HCT116 (cell line): ENCODE measurements at regions not wholly inside any gene's neighbourhood (a gene's known extent, or its start where the extent isn't known, plus 50 kb on each side); places are given as distances from the start of the nearest gene placed in this dataset.

ENCODE experiments used
- ATAC-seq: fragments of 200-7000 bp; cut with Tn5 transposase; 2 replicates; pipeline ENCODE4 v1.9.1; 2020; ENCODE audit warnings: mild to moderate bottlenecking, moderate library complexity
- BruUV-seq: library from RNA; stranded (reverse); fragments of 400-500 nt; replicated peaks from 2 replicates; lab custom pipeline; 2021; lab: Mats Ljungman, UMichigan
- CTCF ChIA-PET: fragments of 300-600 bp; sonication (Branson Sonifier 250); formaldehyde crosslinking; loops from one replicate; lab custom pipeline; 2021; ENCODE audit warnings: antibody characterized with exemption; lab: Charles Lee
- POLR2A ChIA-PET: fragments of 300-600, 350-600 bp; sonication (Branson Sonifier 250); formaldehyde crosslinking; loops from one replicate; lab custom pipeline; 2021; ENCODE audit warnings: antibody characterized with exemption; lab: Charles Lee
- RAD21 ChIA-PET, 2 experiments: fragments of 300-600 bp; sonication (Branson Sonifier 250); formaldehyde crosslinking; loops; one replicate each; lab custom pipeline; 2023; ENCODE audit warnings: low total read pairs in 2 of 2; ENCODE audit not compliant: uncharacterized antibody in 2 of 2, unreplicated experiment in 2 of 2, low non-redundant PET in 1 of 2; lab: Charles Lee
- DNase-seq: peaks from one replicate; pipeline ENCODE4 v3.0.0-alpha.2; 2010; ENCODE audit warnings: low read depth, low spot score
- H2AFZ ChIP-seq: fragments of 200-600 bp; shearing (Covaris generic), sonication (generic); 2 replicates; pipeline ENCODE4 v1.6.1; 2017; ENCODE audit warnings: low read depth, mixed run types, mixed read lengths, antibody characterized with exemption, low read length; ENCODE audit not compliant: poor library complexity, severe bottlenecking
- H3K27ac ChIP-seq: 2 replicates; pipeline ENCODE4 v1.5.1; 2012; ENCODE audit warnings: low read depth, low read length
- H3K27me3 ChIP-seq: fragments of 200-600 bp; sonication (generic); 2 replicates; pipeline ENCODE4 v1.6.1; 2016; ENCODE audit warnings: mixed run types, low read length, mixed read lengths; ENCODE audit not compliant: insufficient read depth
- H3K36me3 ChIP-seq, 2 experiments: fragments of 200-500 bp in 1 of 2; fragments of 200-600 bp in 1 of 2; sonication (Bioruptor generic) in 1 of 2; sonication (generic) in 1 of 2; 2 replicates each; pipeline versions ENCODE4 v1.5.1 to v1.6.1; 2014 to 2016; ENCODE audit warnings: low read length in 2 of 2, inconsistent platforms in 1 of 2, mixed read lengths in 1 of 2, mixed run types in 1 of 2; ENCODE audit not compliant: insufficient read depth in 2 of 2, control insufficient read depth in 1 of 2
- H3K4me1 ChIP-seq, 2 experiments: fragments of 200-600 bp in 1 of 2; sonication (generic) in 1 of 2; 2 replicates each; pipeline versions ENCODE4 v1.5.1 to v1.6.1; 2012 to 2017; ENCODE audit warnings: low read length in 2 of 2, inconsistent platforms in 1 of 2, mild to moderate bottlenecking in 1 of 2, mixed read lengths in 1 of 2, mixed run types in 1 of 2, moderate library complexity in 1 of 2; ENCODE audit not compliant: insufficient read depth in 2 of 2, control insufficient read depth in 1 of 2
- H3K4me2 ChIP-seq: fragments of 200-600 bp; sonication (generic); 2 replicates; pipeline ENCODE4 v1.6.1; 2017; ENCODE audit warnings: mixed run types, low read length, mixed read lengths
- H3K4me3 ChIP-seq, 2 experiments: fragments of 200-600 bp in 1 of 2; sonication (generic) in 1 of 2; replicated peaks in 1 of 2; 2 replicates each; pipeline ENCODE4 v1.5.1; 2011 to 2016; ENCODE audit warnings: low read length in 2 of 2, control low read depth in 1 of 2, low read depth in 1 of 2, mild to moderate bottlenecking in 1 of 2, mixed read lengths in 1 of 2, mixed run types in 1 of 2
- H3K79me2 ChIP-seq: fragments of 200-600 bp; sonication (generic); 2 replicates; pipeline ENCODE4 v1.6.1; 2017; ENCODE audit warnings: mild to moderate bottlenecking, mixed run types, low read length, moderate library complexity, mixed read lengths; ENCODE audit not compliant: insufficient read depth
- H3K9ac ChIP-seq: fragments of 200-600 bp; sonication (generic); 2 replicates; pipeline ENCODE4 v1.6.1; 2016; ENCODE audit warnings: low read length, mixed read lengths
- H3K9me2 ChIP-seq: fragments of 200-600 bp; sonication (generic), shearing (Covaris generic); 2 replicates; pipeline ENCODE4 v1.6.1; 2017; ENCODE audit warnings: mixed run types, mild to moderate bottlenecking, moderate library complexity; ENCODE audit not compliant: insufficient read depth
- H3K9me3 ChIP-seq, 2 experiments: fragments of 200-500 bp in 1 of 2; fragments of 200-600 bp in 1 of 2; sonication (Bioruptor generic) in 1 of 2; sonication (generic) in 1 of 2; 2 replicates each; pipeline ENCODE4 v1.6.1; 2014 to 2017; ENCODE audit warnings: low read length in 2 of 2, mixed read lengths in 2 of 2, inconsistent platforms in 1 of 2, low read depth in 1 of 2, mild to moderate bottlenecking in 1 of 2, mixed run types in 1 of 2, moderate library complexity in 1 of 2; ENCODE audit not compliant: control insufficient read depth in 1 of 2, insufficient read depth in 1 of 2
- H4K20me1 ChIP-seq: fragments of 200-600 bp; sonication (generic), shearing (Covaris generic); 2 replicates; pipeline ENCODE4 v1.6.1; 2017; ENCODE audit warnings: mixed run types, mild to moderate bottlenecking, moderate library complexity; ENCODE audit not compliant: insufficient read depth
- CBX3 ChIP-seq: IDR thresholded peaks from 2 replicates; pipeline ENCODE4 v1.6.1; 2012; ENCODE audit warnings: low read depth
- ELF1 ChIP-seq: IDR thresholded peaks from 2 replicates; pipeline ENCODE4 v1.6.1; 2012; ENCODE audit warnings: low read depth, borderline replicate concordance
- EZH2 ChIP-seq: fragments of 200-600 bp; sonication (generic); IDR thresholded peaks from 2 replicates; pipeline ENCODE4 v1.6.1; 2017; ENCODE audit warnings: antibody characterized with exemption, mixed run types
- EZH2phosphoT487 ChIP-seq: fragments of 200-600 bp; IDR thresholded peaks from 2 replicates; pipeline ENCODE4 v1.6.1; 2018; ENCODE audit warnings: antibody characterized with exemption, borderline replicate concordance
- POLR2A ChIP-seq: IDR thresholded peaks from 2 replicates; pipeline ENCODE4 v1.7.0; 2011; ENCODE audit warnings: borderline replicate concordance; ENCODE audit not compliant: insufficient read depth, insufficient read length; ENCODE audit errors: extremely low read depth
- SIN3A ChIP-seq: IDR thresholded peaks from 2 replicates; pipeline ENCODE4 v1.6.1; 2012; ENCODE audit warnings: low read depth
- SRF ChIP-seq: IDR thresholded peaks from 2 replicates; pipeline ENCODE4 v1.6.1; 2012; ENCODE audit warnings: low read depth
- YY1 ChIP-seq: IDR thresholded peaks from 2 replicates; pipeline ENCODE4 v1.6.1; 2011; ENCODE audit warnings: low read length, low read depth, moderate library complexity, mild to moderate bottlenecking; ENCODE audit not compliant: insufficient replicate concordance; ENCODE audit errors: extremely low read depth
- intact Hi-C: fragments of 100-400 bp; cut with micrococcal nuclease; formaldehyde crosslinking; loops from 2 replicates; pipeline ENCODE4 v1.10.0; 2022
- TF ChIP-seq, protein P1 (sequence below): IDR thresholded peaks from 2 replicates; pipeline ENCODE4 v1.6.1; 2012; ENCODE audit warnings: low read depth

DNA sequence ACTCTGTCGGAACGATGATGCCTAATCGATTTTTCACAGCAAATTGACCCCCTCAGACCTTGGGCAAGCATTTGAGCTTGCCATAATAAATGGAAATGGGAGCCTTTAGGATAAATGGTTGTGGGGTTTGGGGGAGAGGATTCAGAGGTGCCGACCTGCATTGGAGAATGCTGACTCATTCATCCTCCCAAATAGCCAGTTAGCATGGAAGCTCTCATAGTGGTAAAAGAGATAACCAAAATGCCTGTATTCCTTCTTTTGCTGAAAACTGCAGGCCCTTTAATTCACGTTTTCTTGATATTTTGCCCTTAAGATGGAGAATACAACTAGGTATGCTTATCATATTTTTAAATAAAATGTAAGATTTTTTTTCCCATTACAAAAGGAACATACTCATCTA lies 392.6 kb upstream of the DEPDC1 start:
- Histone ChIP-seq H4K20me1 (no peaks in the 10 kb centered on the region), H3K27ac (no peak overlapping the region), H3K9me3 (no peaks in the 10 kb centered on the region), H3K27me3 (peaks cover 8% of the 10 kb centered on the region), H3K36me3 (no peaks in the 10 kb centered on the region), H3K9ac (no peak overlapping the region), H3K9me2 (no peaks in the 10 kb centered on the region), H2AFZ (peak overlapping the region; percentile 64), H3K4me3 (no peak overlapping the region), H3K4me1 (no peaks in the 10 kb centered on the region), H3K79me2 (no peaks in the 10 kb centered on the region), H3K4me2 (no peak overlapping the region)
- intact Hi-C loops: no loop called here
- no peak for TF ChIP-seq ELF1
- no peak for TF ChIP-seq EZH2phosphoT487
- no peak for TF ChIP-seq SIN3A
- no peak for TF ChIP-seq SRF
- no peak for TF ChIP-seq POLR2A
- no peak for TF ChIP-seq EZH2
- TF ChIP-seq, protein P1, sequence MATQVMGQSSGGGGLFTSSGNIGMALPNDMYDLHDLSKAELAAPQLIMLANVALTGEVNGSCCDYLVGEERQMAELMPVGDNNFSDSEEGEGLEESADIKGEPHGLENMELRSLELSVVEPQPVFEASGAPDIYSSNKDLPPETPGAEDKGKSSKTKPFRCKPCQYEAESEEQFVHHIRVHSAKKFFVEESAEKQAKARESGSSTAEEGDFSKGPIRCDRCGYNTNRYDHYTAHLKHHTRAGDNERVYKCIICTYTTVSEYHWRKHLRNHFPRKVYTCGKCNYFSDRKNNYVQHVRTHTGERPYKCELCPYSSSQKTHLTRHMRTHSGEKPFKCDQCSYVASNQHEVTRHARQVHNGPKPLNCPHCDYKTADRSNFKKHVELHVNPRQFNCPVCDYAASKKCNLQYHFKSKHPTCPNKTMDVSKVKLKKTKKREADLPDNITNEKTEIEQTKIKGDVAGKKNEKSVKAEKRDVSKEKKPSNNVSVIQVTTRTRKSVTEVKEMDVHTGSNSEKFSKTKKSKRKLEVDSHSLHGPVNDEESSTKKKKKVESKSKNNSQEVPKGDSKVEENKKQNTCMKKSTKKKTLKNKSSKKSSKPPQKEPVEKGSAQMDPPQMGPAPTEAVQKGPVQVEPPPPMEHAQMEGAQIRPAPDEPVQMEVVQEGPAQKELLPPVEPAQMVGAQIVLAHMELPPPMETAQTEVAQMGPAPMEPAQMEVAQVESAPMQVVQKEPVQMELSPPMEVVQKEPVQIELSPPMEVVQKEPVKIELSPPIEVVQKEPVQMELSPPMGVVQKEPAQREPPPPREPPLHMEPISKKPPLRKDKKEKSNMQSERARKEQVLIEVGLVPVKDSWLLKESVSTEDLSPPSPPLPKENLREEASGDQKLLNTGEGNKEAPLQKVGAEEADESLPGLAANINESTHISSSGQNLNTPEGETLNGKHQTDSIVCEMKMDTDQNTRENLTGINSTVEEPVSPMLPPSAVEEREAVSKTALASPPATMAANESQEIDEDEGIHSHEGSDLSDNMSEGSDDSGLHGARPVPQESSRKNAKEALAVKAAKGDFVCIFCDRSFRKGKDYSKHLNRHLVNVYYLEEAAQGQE: no peak
- TF ChIP-seq YY1: no peak
- no peak for TF ChIP-seq CBX3
- ChIA-PET RAD21 (no interaction called here), CTCF (no interaction called here), POLR2A (no interaction called here)
- BruUV-seq: no TSS peak
- ATAC-seq: no peak
- DNase-seq: no peak
